Prostate gland (tissue), 2 donors: ENCODE measurements at regions not wholly inside any gene's neighbourhood (a gene's known extent, or its start where the extent isn't known, plus 50 kb on each side); places are given as distances from the start of the nearest gene placed in this dataset.

ENCODE experiments used
- DNase-seq: peaks from one replicate; pipeline ENCODE4 v3.0.0-alpha.2; 2019; ENCODE audit warnings: low spot score
- H3K27ac ChIP-seq, 2 donors: fragments of 200-600 bp; sonication (generic); 2 replicates each; pipeline ENCODE4 v1.5.1; 2017 to 2019
- H3K27me3 ChIP-seq: fragments of 200-600 bp; sonication (generic); replicated peaks from 2 replicates; pipeline ENCODE4 v1.5.1; 2019; ENCODE audit not compliant: insufficient read depth
- H3K36me3 ChIP-seq, 2 donors: fragments of 200-600 bp; sonication (generic); 1 replicate in 1 of 2; 2 replicates in 1 of 2; pipeline versions ENCODE4 v1.5.1 to v1.8.1; 2017 to 2019
- H3K4me1 ChIP-seq: fragments of 200-600 bp; sonication (generic); replicated peaks from 2 replicates; pipeline ENCODE4 v1.5.1; 2019
- H3K4me3 ChIP-seq, 2 donors: fragments of 200-600 bp; sonication (generic); 2 replicates each; pipeline ENCODE4 v1.5.1; 2017 to 2019
- H3K9me3 ChIP-seq: fragments of 200-600 bp; sonication (generic); 2 replicates; pipeline ENCODE4 v1.5.1; 2017
- CTCF ChIP-seq, 4 experiments: fragments of 200-600 bp in 2 of 4; fragments of 450-650 bp in 2 of 4; sonication (generic) in 2 of 4; IDR thresholded peaks; 1 replicate in 3 of 4; 2 replicates in 1 of 4; pipeline ENCODE4 v1.5.1; 2016 to 2019; ENCODE audit warnings: antibody characterized with exemption in 4 of 4, mild to moderate bottlenecking in 2 of 4, moderate library complexity in 2 of 4
- POLR2A ChIP-seq: fragments of 450-650 bp; IDR thresholded peaks from one replicate; pipeline ENCODE4 v1.6.1; 2016; ENCODE audit warnings: antibody characterized with exemption, mild to moderate bottlenecking
- POLR2AphosphoS5 ChIP-seq: sonication (generic); formaldehyde crosslinking; IDR thresholded peaks from one replicate; pipeline ENCODE4 v1.6.1; 2017; ENCODE audit warnings: antibody characterized with exemption
- WGBS: methylation state at CpG from one replicate; pipeline ENCODE4 v1.1.5; 2018; 5-methylcytosine and 5-hydroxymethylcytosine counted together
- intact Hi-C: fragments of 100-400 bp; cut with DNase I; formaldehyde crosslinking; loops from one replicate; pipeline ENCODE4 v1.14.2; 2022

DNA sequence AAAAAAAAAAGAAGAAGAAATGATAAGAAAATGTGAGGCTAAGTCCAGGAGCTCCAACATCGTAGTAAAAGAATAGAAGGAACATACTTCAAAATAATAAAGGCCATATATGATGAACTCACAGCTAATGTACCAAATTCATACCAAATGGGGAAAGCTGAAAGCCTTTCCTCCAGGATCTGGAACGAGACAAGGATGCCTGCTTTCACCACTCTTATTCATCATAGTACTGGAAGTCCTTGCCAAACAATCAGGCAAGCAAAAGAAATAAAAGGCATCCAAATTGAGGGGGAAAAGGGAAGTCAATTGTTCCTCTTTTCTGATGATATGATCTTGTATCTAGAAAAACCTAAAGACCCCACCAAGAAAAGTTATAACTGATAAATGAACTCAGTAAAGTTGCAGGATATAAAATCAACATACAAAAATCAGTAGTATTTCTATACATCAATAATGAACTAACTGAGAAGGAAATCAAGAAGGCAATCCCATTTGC lies 170.6 kb downstream of the METTL4 start:
- DNase-seq: no peak
- Histone ChIP-seq H3K9me3 (no peaks in the 10 kb centered on the region), H3K27me3 (no peaks in the 10 kb centered on the region), H3K4me3 (no peak overlapping the region), H3K27ac (no peak overlapping the region), H3K36me3 (no peaks in the 10 kb centered on the region), H3K4me1 (no peaks in the 10 kb centered on the region)
- intact Hi-C loops: no loop called here
- 87% methylated on average over 2 of the region's 2 CpGs for WGBS
- TF ChIP-seq CTCF (IDR thresholded peaks at IDR 0.05) (no peak), POLR2AphosphoS5 (no peak)

DNA sequence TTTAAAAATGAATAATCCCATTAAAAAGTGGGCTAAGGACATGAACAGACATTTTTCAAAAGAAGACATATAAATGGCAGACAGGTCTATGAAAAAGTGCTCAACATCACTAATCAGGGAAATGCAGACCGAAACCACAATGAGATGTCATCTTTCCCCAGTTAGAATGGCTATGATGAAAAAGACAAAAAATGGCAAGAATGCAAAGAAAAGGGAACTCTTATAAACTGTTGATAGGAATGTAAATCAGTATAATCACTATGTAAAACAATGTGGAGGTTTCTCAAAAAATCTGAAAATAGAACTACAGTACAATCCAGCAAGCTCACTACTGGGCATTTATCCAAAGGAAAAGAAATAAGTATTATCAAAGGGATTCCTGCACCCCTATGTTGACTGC lies 169.2 kb downstream of the METTL4 start:
- TF ChIP-seq CTCF (IDR thresholded peaks at IDR 0.05) (no peak), POLR2A (no peak), POLR2AphosphoS5 (no peak)
- Histone ChIP-seq H3K4me1 (no peaks in the 10 kb centered on the region), H3K9me3 (no peaks in the 10 kb centered on the region), H3K36me3 (no peaks in the 10 kb centered on the region), H3K27ac (no peak overlapping the region), H3K27me3 (no peaks in the 10 kb centered on the region), H3K4me3 (no peak overlapping the region)
- intact Hi-C loops: no loop called here
- WGBS: 84% methylated on average over 1 of the region's 1 CpG
- no peak for DNase-seq

DNA sequence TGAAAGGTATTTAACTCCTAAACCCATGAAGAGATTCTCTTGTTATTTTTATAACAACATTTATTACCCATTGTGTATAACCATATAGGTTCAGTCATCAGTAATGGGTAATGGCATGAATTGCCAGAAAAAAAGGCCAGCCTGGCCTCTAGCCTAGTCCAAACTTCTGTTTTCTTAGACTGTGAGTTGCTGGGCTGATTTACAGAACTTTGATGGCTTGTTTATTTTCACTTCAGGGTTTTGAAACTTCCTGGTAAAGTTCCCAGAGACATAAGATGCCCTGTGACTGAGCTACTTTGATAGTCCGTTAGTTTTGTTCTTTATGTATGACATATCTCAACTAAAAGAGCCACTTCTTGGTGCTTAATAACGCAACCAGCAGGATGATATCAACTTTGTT lies 164.8 kb downstream of the METTL4 start:
- DNase-seq: no peak
- Histone ChIP-seq H3K9me3 (no peaks in the 10 kb centered on the region), H3K4me3 (no peak overlapping the region), H3K27me3 (no peaks in the 10 kb centered on the region), H3K27ac (no peak overlapping the region), H3K36me3 (no peaks in the 10 kb centered on the region), H3K4me1 (no peaks in the 10 kb centered on the region)
- intact Hi-C loops: no loop called here
- WGBS: 45% methylated on average over 2 of the region's 2 CpGs
- TF ChIP-seq POLR2AphosphoS5: no peak
- TF ChIP-seq CTCF (IDR thresholded peaks at IDR 0.05): no peak
- TF ChIP-seq POLR2A: no peak

GRCh38 chr18:2407961-2408360 lies 163.3 kb downstream of the METTL4 start:
- Histone ChIP-seq H3K27me3 (no peaks in the 10 kb centered on the region), H3K9me3 (no peaks in the 10 kb centered on the region), H3K4me1 (no peaks in the 10 kb centered on the region), H3K4me3 (no peak overlapping the region), H3K36me3 (no peaks in the 10 kb centered on the region), H3K27ac (no peak overlapping the region)
- TF ChIP-seq POLR2A (no peak), POLR2AphosphoS5 (no peak), CTCF (IDR thresholded peaks at IDR 0.05) (no peak)
- intact Hi-C loops: no loop called here
- no peak for DNase-seq
- 55% methylated on average over 1 of the region's 1 CpG for WGBS

DNA sequence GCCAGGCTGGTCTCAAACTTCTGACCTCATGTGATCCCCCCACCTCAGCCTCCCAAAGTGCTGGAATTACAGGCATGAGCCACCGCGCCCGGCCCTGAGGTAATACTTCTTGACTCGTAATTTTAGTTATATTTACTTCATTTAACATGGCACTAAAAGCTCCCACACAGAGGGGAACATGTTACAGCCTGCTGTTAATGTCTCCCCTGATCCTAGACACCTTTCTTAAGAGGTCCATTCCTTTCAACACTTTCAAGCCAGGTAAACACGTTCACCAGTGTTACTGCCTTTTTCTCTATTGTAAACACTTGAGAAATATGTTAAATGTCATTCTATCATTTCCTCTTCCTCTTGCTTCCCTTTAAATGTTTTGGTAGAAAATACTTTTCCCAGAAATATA lies 161.4 kb downstream of the METTL4 start:
- 39% methylated on average over 5 of the region's 5 CpGs for WGBS
- Histone ChIP-seq H3K9me3 (no peaks in the 10 kb centered on the region), H3K27me3 (no peaks in the 10 kb centered on the region), H3K27ac (no peak overlapping the region), H3K4me3 (no peak overlapping the region), H3K36me3 (no peaks in the 10 kb centered on the region), H3K4me1 (no peaks in the 10 kb centered on the region)
- intact Hi-C loops: no loop called here
- no peak for DNase-seq
- no peak for TF ChIP-seq CTCF (IDR thresholded peaks at IDR 0.05)
